ENCODE measurements at regions not wholly inside any gene's neighbourhood (a gene's known extent, or its start where the extent isn't known, plus 50 kb on each side); places are given as distances from the start of the nearest gene placed in this dataset.

DNA sequence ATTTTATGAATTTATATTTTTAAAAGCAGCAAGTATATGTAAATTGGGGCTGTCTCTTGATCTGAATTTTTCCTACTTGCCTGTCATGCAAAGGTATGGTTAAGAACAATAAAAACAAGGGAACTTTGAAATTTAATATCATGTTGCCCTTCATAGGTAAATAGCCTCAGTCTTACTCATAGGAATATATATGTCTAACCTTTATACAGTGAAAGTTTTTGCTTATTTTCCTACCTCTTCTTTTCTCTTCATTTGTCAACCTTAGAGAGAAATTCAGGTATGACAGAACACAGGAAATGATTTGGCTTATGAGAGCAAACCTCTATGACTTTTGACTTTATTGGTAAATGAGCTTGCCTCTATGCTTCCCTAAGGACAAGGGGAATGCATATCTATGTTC lies 716.0 kb downstream of the CENPC start:
- H3K9ac ChIP-seq (ENCODE audit: low read depth, low read length, poor library complexity, severe bottlenecking) = no peak overlapping the region
- no peak overlapping the region for H3K4me3 ChIP-seq (ENCODE audit: low read length, poor library complexity, severe bottlenecking)
- H3K9me2 ChIP-seq (replicated peaks; ENCODE audit: low read depth, low read length) = no peaks in the 10 kb centered on the region
- no peak overlapping the region for H2AFZ ChIP-seq (ENCODE audit: low read length)
- no peaks in the 10 kb centered on the region for H3K27me3 ChIP-seq (ENCODE audit: insufficient read depth, low read length, poor library complexity, severe bottlenecking)
- H3F3A ChIP-seq (ENCODE audit: low read depth) = no peaks in the 10 kb centered on the region
- no peaks in the 10 kb centered on the region for H3K4me1 ChIP-seq (ENCODE audit: insufficient read depth, low read length, poor library complexity, severe bottlenecking)
- no peaks in the 10 kb centered on the region for H3K9me3 ChIP-seq (ENCODE audit: insufficient read depth, low read depth, low read length)
- TF ChIP-seq, protein P1, sequence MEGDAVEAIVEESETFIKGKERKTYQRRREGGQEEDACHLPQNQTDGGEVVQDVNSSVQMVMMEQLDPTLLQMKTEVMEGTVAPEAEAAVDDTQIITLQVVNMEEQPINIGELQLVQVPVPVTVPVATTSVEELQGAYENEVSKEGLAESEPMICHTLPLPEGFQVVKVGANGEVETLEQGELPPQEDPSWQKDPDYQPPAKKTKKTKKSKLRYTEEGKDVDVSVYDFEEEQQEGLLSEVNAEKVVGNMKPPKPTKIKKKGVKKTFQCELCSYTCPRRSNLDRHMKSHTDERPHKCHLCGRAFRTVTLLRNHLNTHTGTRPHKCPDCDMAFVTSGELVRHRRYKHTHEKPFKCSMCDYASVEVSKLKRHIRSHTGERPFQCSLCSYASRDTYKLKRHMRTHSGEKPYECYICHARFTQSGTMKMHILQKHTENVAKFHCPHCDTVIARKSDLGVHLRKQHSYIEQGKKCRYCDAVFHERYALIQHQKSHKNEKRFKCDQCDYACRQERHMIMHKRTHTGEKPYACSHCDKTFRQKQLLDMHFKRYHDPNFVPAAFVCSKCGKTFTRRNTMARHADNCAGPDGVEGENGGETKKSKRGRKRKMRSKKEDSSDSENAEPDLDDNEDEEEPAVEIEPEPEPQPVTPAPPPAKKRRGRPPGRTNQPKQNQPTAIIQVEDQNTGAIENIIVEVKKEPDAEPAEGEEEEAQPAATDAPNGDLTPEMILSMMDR (conservative IDR thresholded peaks at IDR 0.05; ENCODE audit: low read length) = no peak
- TF ChIP-seq EZH2phosphoT487 (IDR thresholded peaks at IDR 0.05; ENCODE audit: borderline replicate concordance) = no peak
- no peaks in the 10 kb centered on the region for H4K20me1 ChIP-seq (ENCODE audit: insufficient read depth, low read length, poor library complexity, severe bottlenecking)
- H3K79me2 ChIP-seq (ENCODE audit: insufficient read depth, low read length) = no peaks in the 10 kb centered on the region
- H3K4me2 ChIP-seq (ENCODE audit: low read depth, low read length, poor library complexity, severe bottlenecking) = no peak overlapping the region
- H3K36me3 ChIP-seq (ENCODE audit: insufficient read depth, low read length) = no peaks in the 10 kb centered on the region

DNA sequence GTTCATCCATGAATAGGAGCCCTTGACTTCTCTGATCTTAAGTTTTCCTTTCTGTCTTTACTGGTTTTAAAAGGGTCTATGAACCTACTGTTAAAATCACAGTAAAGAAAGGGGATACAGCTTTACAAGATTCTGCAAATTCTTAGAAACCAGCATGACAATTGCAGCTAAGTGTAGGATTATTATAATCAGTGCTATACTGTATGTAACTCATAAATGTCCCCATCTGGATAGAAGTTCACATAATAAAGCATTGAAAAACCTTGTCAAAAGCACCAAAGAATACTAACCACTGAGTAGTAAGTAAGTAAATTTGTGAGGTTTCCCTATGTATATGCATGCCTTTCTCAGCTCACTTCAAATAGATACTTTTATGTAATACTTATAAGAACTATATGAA lies 724.6 kb downstream of the CENPC start:
- no peaks in the 10 kb centered on the region for H3K27me3 ChIP-seq (ENCODE audit: insufficient read depth, low read length, poor library complexity, severe bottlenecking)
- no peaks in the 10 kb centered on the region for H4K20me1 ChIP-seq (ENCODE audit: insufficient read depth, low read length, poor library complexity, severe bottlenecking)
- H3K9me2 ChIP-seq (replicated peaks; ENCODE audit: low read depth, low read length) = no peaks in the 10 kb centered on the region
- no peaks in the 10 kb centered on the region for H3K79me2 ChIP-seq (ENCODE audit: insufficient read depth, low read length)
- H3K36me3 ChIP-seq (ENCODE audit: insufficient read depth, low read length) = no peaks in the 10 kb centered on the region
- TF ChIP-seq, protein P1 (conservative IDR thresholded peaks at IDR 0.05; ENCODE audit: low read length) = no peak
- no peak for TF ChIP-seq EZH2phosphoT487 (IDR thresholded peaks at IDR 0.05; ENCODE audit: borderline replicate concordance)
- no peaks in the 10 kb centered on the region for H3F3A ChIP-seq (ENCODE audit: low read depth)
- H3K4me2 ChIP-seq (ENCODE audit: low read depth, low read length, poor library complexity, severe bottlenecking) = no peak overlapping the region
- H3K9me3 ChIP-seq (ENCODE audit: insufficient read depth, low read depth, low read length) = no peaks in the 10 kb centered on the region
- H3K4me3 ChIP-seq (ENCODE audit: low read length, poor library complexity, severe bottlenecking) = no peak overlapping the region
- H3K9ac ChIP-seq (ENCODE audit: low read depth, low read length, poor library complexity, severe bottlenecking) = no peak overlapping the region
- H2AFZ ChIP-seq (ENCODE audit: low read length) = no peak overlapping the region
- no peaks in the 10 kb centered on the region for H3K4me1 ChIP-seq (ENCODE audit: insufficient read depth, low read length, poor library complexity, severe bottlenecking)

DNA sequence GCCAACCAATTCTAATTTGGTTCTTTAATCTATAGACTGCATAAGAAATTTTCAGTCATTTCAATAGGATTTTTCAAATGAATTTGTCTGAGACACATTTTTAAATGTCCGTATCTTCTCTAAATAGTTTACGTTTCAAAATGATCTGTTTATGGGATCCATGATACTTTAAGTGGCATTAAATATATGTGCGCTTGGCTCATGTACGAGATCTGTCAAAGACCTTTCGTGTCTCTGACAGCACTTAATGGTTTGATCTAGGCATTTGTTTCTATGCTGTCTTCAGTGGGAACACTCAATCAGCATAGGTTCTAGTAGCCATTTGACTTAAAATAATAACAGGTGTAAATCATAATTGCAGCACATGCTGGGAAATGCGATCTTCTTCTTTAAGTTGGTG lies 731.0 kb downstream of the CENPC start:
- H3K9me2 ChIP-seq (replicated peaks; ENCODE audit: low read depth, low read length) = no peaks in the 10 kb centered on the region
- no peaks in the 10 kb centered on the region for H3F3A ChIP-seq (ENCODE audit: low read depth)
- no peaks in the 10 kb centered on the region for H3K27me3 ChIP-seq (ENCODE audit: insufficient read depth, low read length, poor library complexity, severe bottlenecking)
- no peak overlapping the region for H3K9ac ChIP-seq (ENCODE audit: low read depth, low read length, poor library complexity, severe bottlenecking)
- H3K36me3 ChIP-seq (ENCODE audit: insufficient read depth, low read length) = no peaks in the 10 kb centered on the region
- H3K4me3 ChIP-seq (ENCODE audit: low read length, poor library complexity, severe bottlenecking) = no peak overlapping the region
- H2AFZ ChIP-seq (ENCODE audit: low read length) = no peak overlapping the region
- H3K79me2 ChIP-seq (ENCODE audit: insufficient read depth, low read length) = no peaks in the 10 kb centered on the region
- no peak overlapping the region for H3K4me2 ChIP-seq (ENCODE audit: low read depth, low read length, poor library complexity, severe bottlenecking)
- no peaks in the 10 kb centered on the region for H3K4me1 ChIP-seq (ENCODE audit: insufficient read depth, low read length, poor library complexity, severe bottlenecking)
- no peak for TF ChIP-seq EZH2phosphoT487 (IDR thresholded peaks at IDR 0.05; ENCODE audit: borderline replicate concordance)
- TF ChIP-seq, protein P1 (conservative IDR thresholded peaks at IDR 0.05; ENCODE audit: low read length) = no peak
- no peaks in the 10 kb centered on the region for H4K20me1 ChIP-seq (ENCODE audit: insufficient read depth, low read length, poor library complexity, severe bottlenecking)
- H3K9me3 ChIP-seq (ENCODE audit: insufficient read depth, low read depth, low read length) = no peaks in the 10 kb centered on the region
